A673 (cell line): ENCODE measurements at regions not wholly inside any gene's neighbourhood (a gene's known extent, or its start where the extent isn't known, plus 50 kb on each side); places are given as distances from the start of the nearest gene placed in this dataset.

Experiments used
- CTCF ChIP-seq: fragments of 300-800, 200-600 bp; sonication (generic); conservative IDR thresholded peaks from 2 replicates; pipeline ENCODE4 v1.5.1; 2017; ENCODE audit warnings: low read depth, mild to moderate bottlenecking, antibody characterized with exemption, low read length, moderate library complexity, mixed read lengths
- EZH2 ChIP-seq: fragments of 200-600 bp; sonication (generic); IDR thresholded peaks from 2 replicates; pipeline ENCODE4 v1.6.1; 2017; ENCODE audit warnings: borderline replicate concordance, low read depth, mild to moderate bottlenecking, mixed read lengths, antibody characterized with exemption, low read length; ENCODE audit not compliant: poor library complexity, severe bottlenecking

DNA sequence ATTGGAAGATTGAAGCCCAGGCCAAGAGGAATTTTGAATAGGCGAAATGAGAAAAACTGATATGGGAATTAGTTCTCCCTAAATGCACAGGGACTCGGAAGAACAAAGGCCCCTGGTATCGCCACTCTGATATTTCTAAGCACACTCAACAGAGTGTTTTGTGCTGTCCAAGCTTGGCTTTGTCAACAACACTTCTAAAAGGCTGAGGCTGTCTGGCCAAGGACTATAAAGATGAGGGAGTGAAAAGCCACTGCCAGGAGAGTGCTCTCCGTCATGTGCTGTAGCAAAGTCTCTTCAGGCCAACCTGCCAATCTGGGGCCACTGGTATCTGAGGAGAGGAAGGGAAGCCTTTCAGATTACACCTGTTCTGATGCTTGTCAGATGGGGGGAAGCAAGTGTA, 611.2 kb upstream of the PIK3C3 start:
- no peak for TF ChIP-seq CTCF
- no peak for TF ChIP-seq EZH2
